GM10266 (cell line): ENCODE measurements at regions not wholly inside any gene's neighbourhood (a gene's known extent, or its start where the extent isn't known, plus 50 kb on each side); places are given as distances from the start of the nearest gene placed in this dataset.

Experiments
- DNase-seq: peaks from one replicate; pipeline ENCODE4 v3.0.0; 2012; ENCODE audit errors: extremely low spot score
- CTCF ChIP-seq: IDR thresholded peaks from 2 replicates; pipeline ENCODE4 v1.5.1; 2012; ENCODE audit warnings: mild to moderate bottlenecking, low read depth; ENCODE audit not compliant: control insufficient read depth, insufficient read depth; ENCODE audit errors: missing control alignments

GRCh38 chr18:39399662-39400061, 1834.1 kb upstream of the CELF4 start:
- no peak for TF ChIP-seq CTCF
- DNase-seq: no peak

GRCh38 chr18:39396168-39396567, 1830.6 kb upstream of the CELF4 start:
- no peak for TF ChIP-seq CTCF
- no peak for DNase-seq

DNA sequence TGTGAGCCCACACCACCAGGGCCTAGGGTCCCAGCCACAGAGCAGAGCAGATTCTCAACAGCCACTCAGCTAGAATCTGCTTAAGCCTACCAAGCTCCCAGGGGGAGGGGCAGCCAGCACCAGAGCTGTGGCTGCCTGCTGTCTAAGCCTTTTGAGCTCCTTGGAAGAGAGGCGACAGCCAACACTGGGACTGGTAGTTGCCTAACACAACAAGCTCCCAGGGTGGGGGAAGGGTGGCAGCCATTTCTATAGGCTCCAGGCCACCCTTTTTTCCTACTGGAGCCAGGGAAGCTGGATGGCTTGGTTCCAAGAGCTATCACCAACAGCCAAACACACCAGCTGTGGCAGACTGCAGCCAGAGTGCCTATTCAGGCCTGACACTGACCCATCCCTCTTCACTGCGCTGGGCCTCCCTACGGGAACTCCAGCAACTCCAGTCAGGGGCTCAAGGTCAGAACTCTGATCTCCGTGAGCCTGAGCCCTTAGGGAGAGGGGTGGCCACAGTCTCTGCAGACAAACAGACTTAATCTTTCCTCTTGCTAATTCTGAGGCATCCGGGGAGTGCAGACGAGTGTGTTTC, 1824.3 kb upstream of the CELF4 start:
- TF ChIP-seq CTCF: no peak
- no peak for DNase-seq

GRCh38 chr18:39380866-39381265, 1815.3 kb upstream of the CELF4 start:
- no peak for TF ChIP-seq CTCF
- DNase-seq: no peak

- TF ChIP-seq CTCF: no peak
- DNase-seq: no peak
These were observed 1814.7 kb upstream of the CELF4 start for GRCh38 chr18:39380186-39380725.

- no peak for DNase-seq
- TF ChIP-seq CTCF: no peak
These were observed 1809.5 kb upstream of the CELF4 start for GRCh38 chr18:39375066-39375465.

DNA sequence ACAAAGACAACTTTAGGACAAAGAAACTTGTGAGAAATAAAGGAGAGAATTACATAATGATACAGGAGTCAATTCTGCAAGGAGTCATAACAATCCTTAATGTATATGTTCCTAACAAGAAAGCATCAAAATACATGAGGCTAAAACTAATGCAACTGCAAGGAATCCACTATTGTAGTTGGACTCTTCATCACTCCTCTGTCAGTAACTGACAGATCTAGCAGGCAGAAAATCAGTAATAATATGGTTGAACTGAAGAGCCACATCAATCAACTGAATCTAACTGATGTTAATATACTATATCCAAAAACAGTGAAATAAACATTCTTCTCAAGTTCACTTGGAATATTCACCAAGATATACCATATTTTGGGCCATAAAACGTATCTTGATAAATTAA, 1806.4 kb upstream of the CELF4 start:
- no peak for TF ChIP-seq CTCF
- DNase-seq: no peak
